ENCODE measurements at regions not wholly inside any gene's neighbourhood (a gene's known extent, or its start where the extent isn't known, plus 50 kb on each side); places are given as distances from the start of the nearest gene placed in this dataset.

- H3K4me3 Mint-ChIP-seq: no peak overlapping the region
- H3K36me3 Mint-ChIP-seq: no peaks in the 10 kb centered on the region
- H3K9me3 Mint-ChIP-seq: no peaks in the 10 kb centered on the region
- ATAC-seq (no peak), DNase-seq (ENCODE audit: low spot score) (no peak)
- CTCF ChIA-PET: no interaction called here
- no peaks in the 10 kb centered on the region for H3K4me1 Mint-ChIP-seq
- no peaks in the 10 kb centered on the region for H3K27me3 Mint-ChIP-seq (ENCODE audit: low read depth)
- H3K27ac Mint-ChIP-seq: no peak overlapping the region
- POLR2A ChIA-PET: no interaction called here
- TF ChIP-seq ATF3 (CRISPR knock-in tag; conservative IDR thresholded peaks at IDR 0.05) (no peak), SMAD3 (CRISPR knock-in tag; IDR thresholded peaks at IDR 0.05; ENCODE audit: borderline replicate concordance) (no peak), ATF2 (CRISPR knock-in tag; IDR thresholded peaks at IDR 0.05; ENCODE audit: borderline replicate concordance, low read depth) (no peak), MXD4 (CRISPR knock-in tag; IDR thresholded peaks at IDR 0.05; ENCODE audit: borderline replicate concordance) (no peak), ZNF512 (CRISPR knock-in tag; IDR thresholded peaks at IDR 0.05; ENCODE audit: borderline replicate concordance) (no peak), USF1 (CRISPR knock-in tag; IDR thresholded peaks at IDR 0.05) (no peak), NFATC4 (CRISPR knock-in tag; IDR thresholded peaks at IDR 0.05) (no peak), ZNF416 (CRISPR knock-in tag; IDR thresholded peaks at IDR 0.05) (no peak), GRHL2 (CRISPR knock-in tag; IDR thresholded peaks at IDR 0.05; ENCODE audit: insufficient replicate concordance, severe bottlenecking) (no peak), EMX1 (CRISPR knock-in tag; IDR thresholded peaks at IDR 0.05) (no peak), ZNF317 (CRISPR knock-in tag; IDR thresholded peaks at IDR 0.05; ENCODE audit: borderline replicate concordance, low read depth) (no peak), ATF1 (CRISPR knock-in tag; IDR thresholded peaks at IDR 0.05) (no peak), GTF2I (CRISPR knock-in tag; conservative IDR thresholded peaks at IDR 0.05) (no peak), OVOL2 (CRISPR knock-in tag; IDR thresholded peaks at IDR 0.05; ENCODE audit: borderline replicate concordance) (no peak)
Measured at GRCh38 chr3:96466441-96466840, 348.0 kb upstream of the EPHA6 start.

- Mint-ChIP-seq H3K4me1 (no peaks in the 10 kb centered on the region), H3K27ac (no peak overlapping the region), H3K36me3 (no peaks in the 10 kb centered on the region), H3K4me3 (no peak overlapping the region), H3K27me3 (ENCODE audit: low read depth) (no peaks in the 10 kb centered on the region), H3K9me3 (no peaks in the 10 kb centered on the region)
- TF ChIP-seq MXD4 (CRISPR knock-in tag; IDR thresholded peaks at IDR 0.05; ENCODE audit: borderline replicate concordance): no peak
- no peak for TF ChIP-seq NFE2L1 (CRISPR knock-in tag; IDR thresholded peaks at IDR 0.05)
- TF ChIP-seq GRHL2 (CRISPR knock-in tag; IDR thresholded peaks at IDR 0.05; ENCODE audit: insufficient replicate concordance, severe bottlenecking): no peak
- no peak for TF ChIP-seq HMGXB4 (CRISPR knock-in tag; IDR thresholded peaks at IDR 0.05)
- TF ChIP-seq PREB (CRISPR knock-in tag; IDR thresholded peaks at IDR 0.05; ENCODE audit: borderline replicate concordance): no peak
- no peak for TF ChIP-seq ERG (CRISPR knock-in tag; IDR thresholded peaks at IDR 0.05)
- TF ChIP-seq E2F4 (CRISPR knock-in tag; IDR thresholded peaks at IDR 0.05; ENCODE audit: borderline replicate concordance, low read depth): no peak
- no peak for TF ChIP-seq AR (CRISPR knock-in tag; IDR thresholded peaks at IDR 0.05)
- TF ChIP-seq ZNF423 (CRISPR knock-in tag; IDR thresholded peaks at IDR 0.05): no peak
- no peak for TF ChIP-seq ZNF317 (CRISPR knock-in tag; IDR thresholded peaks at IDR 0.05; ENCODE audit: borderline replicate concordance, low read depth)
- no peak for TF ChIP-seq RORB (CRISPR knock-in tag; IDR thresholded peaks at IDR 0.05)
- no peak for TF ChIP-seq CREB1 (CRISPR knock-in tag; IDR thresholded peaks at IDR 0.05)
- ChIA-PET POLR2A (no interaction called here), CTCF (no interaction called here)
- DNase-seq (ENCODE audit: low spot score) (no peak), ATAC-seq (no peak)
Measured at GRCh38 chr3:96467639-96468038, 346.8 kb upstream of the EPHA6 start.

All from WTC11 (cell line).